ENCODE measurements at regions not wholly inside any gene's neighbourhood (a gene's known extent, or its start where the extent isn't known, plus 50 kb on each side); places are given as distances from the start of the nearest gene placed in this dataset.

DNA sequence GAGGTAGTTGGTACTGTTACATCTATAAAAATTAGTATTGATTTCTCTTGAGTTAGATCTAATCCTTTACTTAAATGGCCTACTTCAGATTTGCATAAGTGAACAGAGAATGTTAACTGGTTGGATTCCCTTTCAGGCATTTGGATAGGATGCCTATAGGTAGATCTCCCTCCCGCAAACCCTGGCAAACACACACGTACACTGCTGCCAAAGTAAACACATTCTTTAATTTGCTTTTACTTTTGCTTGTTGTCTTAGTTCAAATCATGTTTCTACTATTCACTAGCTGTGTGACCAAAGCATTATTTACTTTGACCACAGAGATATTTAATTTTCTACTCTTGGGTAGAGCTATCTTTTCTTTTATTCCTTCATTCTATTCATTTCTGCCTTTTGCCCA, 936.1 kb upstream of the FBXO33 start:
- TF ChIP-seq POLR2A (IDR thresholded peaks at IDR 0.05): no peak
- TF ChIP-seq, protein P1, sequence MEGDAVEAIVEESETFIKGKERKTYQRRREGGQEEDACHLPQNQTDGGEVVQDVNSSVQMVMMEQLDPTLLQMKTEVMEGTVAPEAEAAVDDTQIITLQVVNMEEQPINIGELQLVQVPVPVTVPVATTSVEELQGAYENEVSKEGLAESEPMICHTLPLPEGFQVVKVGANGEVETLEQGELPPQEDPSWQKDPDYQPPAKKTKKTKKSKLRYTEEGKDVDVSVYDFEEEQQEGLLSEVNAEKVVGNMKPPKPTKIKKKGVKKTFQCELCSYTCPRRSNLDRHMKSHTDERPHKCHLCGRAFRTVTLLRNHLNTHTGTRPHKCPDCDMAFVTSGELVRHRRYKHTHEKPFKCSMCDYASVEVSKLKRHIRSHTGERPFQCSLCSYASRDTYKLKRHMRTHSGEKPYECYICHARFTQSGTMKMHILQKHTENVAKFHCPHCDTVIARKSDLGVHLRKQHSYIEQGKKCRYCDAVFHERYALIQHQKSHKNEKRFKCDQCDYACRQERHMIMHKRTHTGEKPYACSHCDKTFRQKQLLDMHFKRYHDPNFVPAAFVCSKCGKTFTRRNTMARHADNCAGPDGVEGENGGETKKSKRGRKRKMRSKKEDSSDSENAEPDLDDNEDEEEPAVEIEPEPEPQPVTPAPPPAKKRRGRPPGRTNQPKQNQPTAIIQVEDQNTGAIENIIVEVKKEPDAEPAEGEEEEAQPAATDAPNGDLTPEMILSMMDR (IDR thresholded peaks at IDR 0.05): no peak
